IMR-90 (cell line): ENCODE measurements at regions not wholly inside any gene's neighbourhood (a gene's known extent, or its start where the extent isn't known, plus 50 kb on each side); places are given as distances from the start of the nearest gene placed in this dataset.

Source experiments
- BHLHE40 ChIP-seq: fragments of 150-350 bp; IDR thresholded peaks from 2 replicates; pipeline ENCODE4 v1.6.1; 2016; ENCODE audit warnings: mild to moderate bottlenecking, low read depth, low read length
- CTCF ChIP-seq: conservative IDR thresholded peaks from 2 replicates; pipeline ENCODE4 v1.5.1; 2012; ENCODE audit warnings: mild to moderate bottlenecking, low read depth, low read length, improper control_type of control experiment
- ELK1 ChIP-seq: fragments of 150-350 bp; IDR thresholded peaks from 2 replicates; pipeline ENCODE4 v1.6.1; 2016; ENCODE audit warnings: low read depth, mild to moderate bottlenecking, low read length, moderate library complexity, borderline replicate concordance
- MAFK ChIP-seq: IDR thresholded peaks from 2 replicates; pipeline ENCODE4 v1.6.1; 2012; ENCODE audit warnings: low read depth, low read length, improper control_type of control experiment
- POLR2A ChIP-seq: IDR thresholded peaks from 2 replicates; pipeline ENCODE4 v1.6.1; 2012; ENCODE audit warnings: mild to moderate bottlenecking, low read depth, low read length
- SMC3 ChIP-seq: fragments of 150-350 bp; IDR thresholded peaks from 2 replicates; pipeline ENCODE4 v1.6.1; 2016; ENCODE audit warnings: low read depth, mild to moderate bottlenecking, antibody characterized with exemption, low read length, moderate library complexity

GRCh38 chr14:78016532-78016931 is 153.6 kb upstream of the NRXN3 start:
- TF ChIP-seq CTCF (no peak), POLR2A (no peak), ELK1 (no peak), SMC3 (no peak), MAFK (no peak), BHLHE40 (no peak)
